Medulla oblongata (tissue), 1 donor: ENCODE measurements at regions not wholly inside any gene's neighbourhood (a gene's known extent, or its start where the extent isn't known, plus 50 kb on each side); places are given as distances from the start of the nearest gene placed in this dataset.
A peak's percentile ranks its signal among the peaks of the same experiment; 100 is the strongest.
"Not testable (repeated sequence)": the region's sequence is repeated elsewhere in the genome, so short reads cannot be mapped to it uniquely, and the experiment has no call there.

Source experiments
- DNase-seq: peaks from one replicate; pipeline ENCODE4 v3.0.0-alpha.2; 2015; ENCODE audit errors: extremely low spot score

DNA sequence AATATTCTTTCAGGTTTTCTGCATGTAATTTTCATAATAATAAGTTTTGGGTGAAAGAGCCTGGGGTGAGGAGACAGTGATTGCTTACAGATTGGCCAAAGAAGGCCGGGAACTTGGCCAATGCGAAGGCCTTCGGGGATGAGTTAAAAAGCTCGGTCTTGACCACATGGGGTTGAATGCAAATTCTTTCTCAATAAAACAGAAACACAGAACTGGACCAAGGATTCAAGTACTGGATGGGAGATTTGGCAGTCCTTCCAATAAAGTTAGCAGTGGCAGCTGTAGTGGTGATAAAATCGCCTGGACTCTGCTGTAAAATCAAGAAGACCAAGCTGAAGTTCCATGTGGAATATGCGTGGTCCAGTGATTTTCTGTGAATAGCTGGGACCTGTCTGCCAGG, 282.2 kb upstream of the KLF3 start:
- no peak for DNase-seq

DNA sequence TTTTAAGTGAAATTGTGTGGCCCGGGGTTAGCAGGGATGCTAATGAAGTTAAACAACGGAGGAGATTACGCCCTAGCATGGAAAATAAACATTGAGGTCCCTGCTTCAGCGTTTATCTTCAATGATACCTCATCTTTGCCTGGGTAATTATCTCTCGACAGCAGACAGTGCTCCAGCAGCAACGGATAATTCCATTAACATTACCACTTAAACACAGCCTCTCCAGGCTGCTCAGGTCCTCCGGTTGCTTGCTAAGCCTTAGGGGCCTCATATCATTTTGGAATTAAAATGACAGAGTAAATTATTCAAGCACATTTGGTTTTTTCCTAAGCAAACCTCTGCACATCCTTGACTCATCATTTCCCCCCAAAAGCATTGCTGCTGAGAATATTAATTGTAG, 281.5 kb upstream of the KLF3 start:
- DNase-seq: no peak

DNA sequence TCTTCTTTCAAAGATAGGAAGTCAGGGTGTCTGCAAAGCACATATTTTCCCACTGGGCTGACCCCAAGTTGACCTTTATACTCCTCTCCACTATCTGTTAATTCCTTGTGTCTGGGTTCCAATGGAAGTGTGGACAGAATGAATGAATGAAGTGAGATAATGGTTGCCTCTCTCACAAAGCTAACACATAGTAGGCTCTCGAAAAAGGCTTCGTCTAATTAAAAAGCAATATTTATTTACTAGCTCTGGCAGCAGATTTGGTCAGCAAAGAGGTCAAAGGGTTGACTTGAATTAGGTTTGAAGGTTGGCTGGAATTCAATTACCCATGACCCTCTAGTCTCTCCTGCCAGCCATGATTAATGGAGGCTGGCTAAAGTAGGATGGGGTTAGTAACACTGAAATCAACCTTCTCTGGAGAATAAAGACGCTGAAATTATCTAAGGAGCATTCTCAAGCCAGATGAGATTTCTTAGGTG, 280.3 kb upstream of the KLF3 start:
- no peak for DNase-seq

DNA sequence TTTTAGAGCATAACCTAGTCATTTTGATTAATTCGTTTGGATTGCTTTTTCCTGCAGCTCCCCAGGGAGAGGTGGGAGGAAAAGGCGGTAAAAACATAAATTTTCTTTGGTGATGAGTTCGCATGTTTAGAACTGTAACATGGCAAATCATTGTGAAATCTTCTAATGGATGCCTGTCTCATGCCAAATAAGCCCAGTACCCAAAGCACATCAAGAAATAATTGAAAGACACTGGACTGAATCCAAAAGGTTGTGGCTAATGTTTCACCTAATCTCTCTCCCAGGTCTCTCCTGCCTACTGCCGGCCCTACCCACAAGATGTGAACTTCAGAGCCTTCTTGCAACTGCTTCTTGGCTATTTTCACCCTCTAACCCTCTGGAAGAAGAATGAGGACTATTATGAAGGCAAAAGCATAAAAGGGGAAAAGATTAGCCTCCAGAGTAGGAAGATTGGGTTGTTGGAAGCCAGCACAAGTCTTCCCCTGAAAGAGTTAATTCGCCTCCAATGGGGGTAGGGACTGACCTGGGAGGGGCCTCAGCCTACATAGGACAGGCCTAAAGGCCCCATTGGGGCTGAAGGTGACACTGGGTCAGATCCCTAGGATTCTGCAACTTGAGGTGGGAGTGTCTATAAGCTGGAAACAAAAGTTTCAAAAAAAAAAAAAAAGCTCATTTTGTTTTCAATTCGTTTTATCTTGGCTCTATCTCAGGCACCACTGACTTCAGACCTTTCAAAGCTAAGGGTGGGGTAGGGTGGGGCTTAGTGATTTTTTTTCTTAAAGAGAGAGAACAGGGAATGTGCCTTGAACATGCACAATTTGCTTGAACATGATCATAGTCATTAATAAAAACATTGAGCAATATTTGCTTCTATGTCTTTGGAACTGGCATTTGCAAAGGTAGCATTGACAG, 278.6 kb upstream of the KLF3 start:
- no peak for DNase-seq

DNA sequence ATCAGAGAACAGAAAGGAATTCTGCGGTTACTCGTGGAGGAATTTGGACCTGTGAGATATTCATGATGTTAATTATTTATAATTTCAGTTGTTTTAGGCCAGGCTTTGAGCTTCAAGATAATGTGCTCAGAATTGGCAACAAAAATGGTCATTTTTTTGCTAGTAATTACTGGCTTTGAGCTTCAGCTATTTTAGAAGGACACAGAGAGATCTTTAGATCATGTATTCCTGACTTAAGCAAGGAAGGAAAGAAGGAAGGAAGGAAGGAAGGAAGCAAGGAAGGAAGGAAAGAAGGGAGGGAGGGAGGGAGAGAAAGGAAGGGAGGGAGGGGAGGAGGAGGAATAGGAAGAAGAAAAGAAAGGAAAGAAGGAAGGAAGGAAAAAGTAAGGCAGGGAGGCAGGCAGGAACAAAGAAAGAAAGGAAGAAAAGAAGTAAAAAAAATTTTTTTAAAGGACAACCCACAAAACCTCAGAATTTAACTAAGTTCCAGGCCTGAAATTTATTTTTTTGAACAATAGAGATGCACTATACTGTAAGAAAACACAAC, 277.9 kb upstream of the KLF3 start:
- no peak for DNase-seq

DNA sequence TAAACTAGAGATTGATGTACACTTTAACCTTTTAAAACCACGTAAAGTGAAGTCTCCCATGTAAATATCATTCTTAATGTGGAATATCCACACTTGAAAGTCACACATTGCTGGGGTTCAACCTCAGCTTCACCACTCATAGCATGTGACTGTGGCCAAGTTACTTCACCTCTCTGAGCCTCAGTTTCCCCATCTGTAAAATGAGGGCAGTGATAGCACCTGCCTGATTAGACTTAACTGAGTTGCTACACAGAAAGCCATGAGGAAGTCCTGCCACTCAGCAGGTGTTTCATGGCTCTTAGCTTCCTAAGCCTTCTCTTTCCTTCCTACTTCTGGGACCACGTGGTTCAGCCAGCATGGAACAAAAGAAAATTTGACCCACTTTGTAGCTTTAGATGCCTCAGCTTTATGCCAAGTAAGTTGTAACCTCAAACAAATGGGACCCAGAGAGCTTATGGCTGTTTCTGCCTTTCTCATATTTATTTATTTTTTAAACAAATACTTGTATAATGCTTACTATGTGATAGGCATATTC, 277.3 kb upstream of the KLF3 start:
- DNase-seq: no peak

DNA sequence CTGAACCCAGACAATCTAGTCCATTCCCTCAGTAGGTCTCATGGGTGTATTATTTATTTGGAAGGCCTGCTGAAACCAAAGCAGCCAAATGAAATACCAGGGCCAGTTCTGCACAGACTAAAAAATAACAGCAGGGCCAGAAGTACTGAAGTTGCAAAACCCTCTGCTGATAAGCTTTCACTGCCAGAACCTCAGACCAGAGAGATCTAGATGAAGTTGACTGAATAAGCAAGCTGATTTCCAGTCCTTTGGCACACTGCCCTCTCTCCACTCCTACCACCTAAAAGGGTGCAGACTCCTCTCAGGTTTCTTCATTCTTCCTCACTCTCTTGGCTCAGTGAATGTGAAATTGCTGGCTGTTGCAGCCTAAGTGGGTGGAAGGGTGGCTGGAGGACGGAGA, 276.7 kb upstream of the KLF3 start:
- peak; percentile 6 for DNase-seq

DNA sequence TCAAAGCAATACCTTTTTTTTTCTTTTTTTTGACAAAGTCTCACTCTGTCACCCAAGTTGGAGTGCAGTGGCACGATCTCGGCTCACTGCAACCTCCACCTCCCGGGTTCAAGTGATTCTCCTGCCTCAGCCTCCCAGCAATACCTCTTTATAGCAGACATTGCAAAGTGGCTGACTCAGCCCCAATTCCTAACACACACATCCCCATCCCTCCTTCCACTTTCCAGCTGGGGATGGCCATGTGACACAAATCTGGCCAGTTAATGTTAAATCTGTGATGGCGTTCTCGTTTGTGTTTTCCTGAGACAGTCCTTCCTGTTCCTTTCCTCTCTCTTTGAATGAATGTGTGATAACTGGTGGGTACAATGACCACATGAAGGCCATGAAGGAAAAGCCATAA, 276.2 kb upstream of the KLF3 start:
- no peak for DNase-seq

DNA sequence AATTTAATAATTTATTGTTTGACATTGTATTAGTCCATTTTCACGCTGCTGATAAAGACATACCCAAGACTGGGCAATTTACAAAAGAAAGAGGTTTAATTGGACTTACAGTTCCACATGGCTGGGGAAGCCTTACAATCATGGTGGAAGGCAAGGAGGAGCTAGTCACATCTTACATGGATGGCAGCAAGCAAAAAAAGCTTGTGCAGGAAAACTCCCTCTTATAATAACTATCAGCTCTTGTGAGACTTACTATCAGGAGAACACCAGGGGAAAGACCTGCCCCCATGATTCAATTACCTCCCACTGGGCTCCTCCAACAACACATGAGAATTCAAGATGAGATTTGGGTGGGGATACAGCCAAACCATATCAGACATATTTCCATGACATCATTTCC, 275.1 kb upstream of the KLF3 start:
- DNase-seq: not testable (repeated sequence)

DNA sequence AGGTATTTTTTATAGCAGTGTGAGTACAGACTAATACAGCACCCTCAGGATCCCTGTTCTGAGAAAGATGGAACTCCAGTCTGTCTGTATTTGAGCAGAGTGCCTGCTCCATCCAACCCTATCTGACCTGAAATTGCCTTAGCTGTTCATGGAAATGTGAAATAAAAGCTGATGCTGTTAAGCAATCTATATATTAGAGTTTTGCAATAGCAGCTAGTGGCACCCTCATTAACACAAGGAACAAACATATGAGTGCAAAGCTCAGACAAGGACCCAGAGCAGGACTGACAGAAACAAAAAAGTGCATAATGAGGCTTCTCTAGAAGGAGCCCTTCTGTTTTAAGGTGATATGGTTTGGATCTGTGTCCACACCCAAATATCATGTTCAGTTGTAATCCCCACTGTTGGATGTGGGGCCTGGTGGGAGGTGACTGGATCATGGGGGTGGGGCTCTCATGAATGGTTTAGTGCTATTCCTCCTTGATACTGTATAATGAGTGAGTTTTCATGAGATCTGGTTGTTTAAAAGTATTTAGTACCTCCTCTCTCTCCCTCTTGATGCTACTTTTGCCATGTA, 272.9 kb upstream of the KLF3 start:
- DNase-seq: no peak

DNA sequence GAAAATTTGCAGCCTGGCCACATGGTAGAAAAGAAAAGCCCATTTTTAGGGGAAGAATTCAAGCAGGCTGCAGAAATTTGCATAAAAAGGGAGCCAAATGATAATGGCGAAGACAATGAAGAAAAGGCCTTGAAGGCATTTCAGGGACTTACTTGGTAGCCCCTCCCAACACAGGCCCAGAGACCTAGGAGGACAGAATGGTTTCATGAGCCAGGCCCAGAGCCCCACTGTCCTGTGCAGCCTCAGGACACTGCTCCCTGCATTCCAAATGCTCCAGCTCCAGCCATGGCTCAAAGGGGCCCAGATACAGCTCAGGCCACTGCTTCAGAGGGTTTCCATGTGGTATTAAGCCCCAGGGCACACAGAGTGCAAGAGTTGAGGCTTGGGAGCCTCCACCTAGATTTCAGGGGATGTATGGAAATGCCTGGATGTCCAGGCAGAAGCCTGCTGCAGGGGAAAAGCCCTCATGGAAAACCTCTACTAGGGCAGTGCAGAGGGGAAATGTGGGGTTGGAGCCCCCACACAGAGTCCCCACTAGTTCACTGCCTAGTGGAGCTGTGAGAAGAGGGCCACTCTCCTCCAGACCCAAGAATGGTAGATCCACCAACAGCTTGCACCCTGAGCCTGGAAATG, 271.7 kb upstream of the KLF3 start:
- no peak for DNase-seq

DNA sequence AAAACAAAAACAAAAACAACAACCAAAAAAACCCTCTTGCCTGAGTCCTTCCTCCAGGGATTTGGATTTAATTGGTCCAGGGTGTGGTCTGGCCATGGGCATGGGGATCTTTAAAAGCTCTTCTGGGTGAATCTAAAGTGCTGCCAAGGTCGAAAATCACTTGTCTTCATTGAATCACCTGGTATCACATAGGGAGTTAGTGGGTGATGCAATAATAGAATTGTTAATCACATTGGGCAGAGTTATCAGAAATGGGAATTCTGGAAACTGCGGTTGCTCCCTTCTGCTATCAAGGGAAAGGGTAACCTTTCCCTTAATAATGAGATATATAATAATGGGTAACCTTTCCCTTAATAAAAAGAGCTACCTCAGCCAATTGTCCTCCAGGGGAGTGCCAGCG, 267.9 kb upstream of the KLF3 start:
- no peak for DNase-seq

DNA sequence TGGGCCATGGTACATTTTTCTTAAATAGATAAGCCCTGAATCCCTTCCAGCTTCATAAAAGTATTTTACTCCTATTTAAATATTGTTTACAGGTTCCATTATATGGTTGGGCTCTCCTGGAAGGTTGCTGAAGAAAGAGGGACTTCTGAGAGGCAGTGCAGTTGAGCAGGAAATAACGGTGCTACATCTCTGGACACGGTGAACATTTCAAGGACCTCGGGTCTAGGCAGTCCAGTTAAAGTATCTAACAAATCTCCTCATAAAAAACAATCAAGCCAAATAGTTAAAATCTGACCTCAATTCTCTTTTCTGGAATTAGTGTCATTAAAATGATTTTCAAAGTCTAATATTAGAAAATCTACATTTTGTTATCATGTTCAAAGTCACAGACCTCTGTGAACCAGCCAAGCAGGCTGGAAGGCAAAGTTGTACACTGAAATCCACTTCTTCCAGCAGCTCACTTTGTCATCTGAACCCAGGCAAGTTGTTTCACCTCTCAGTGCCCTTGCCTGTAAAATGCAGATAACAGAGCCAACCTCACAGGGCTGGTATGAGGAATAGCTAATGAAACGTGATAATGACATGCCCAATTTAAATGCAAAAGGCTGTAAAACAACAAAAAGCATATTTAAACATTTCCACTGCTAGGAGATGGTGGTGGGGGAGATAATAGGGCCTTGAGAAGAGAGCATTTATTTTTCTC, 267.0 kb upstream of the KLF3 start:
- no peak for DNase-seq

DNA sequence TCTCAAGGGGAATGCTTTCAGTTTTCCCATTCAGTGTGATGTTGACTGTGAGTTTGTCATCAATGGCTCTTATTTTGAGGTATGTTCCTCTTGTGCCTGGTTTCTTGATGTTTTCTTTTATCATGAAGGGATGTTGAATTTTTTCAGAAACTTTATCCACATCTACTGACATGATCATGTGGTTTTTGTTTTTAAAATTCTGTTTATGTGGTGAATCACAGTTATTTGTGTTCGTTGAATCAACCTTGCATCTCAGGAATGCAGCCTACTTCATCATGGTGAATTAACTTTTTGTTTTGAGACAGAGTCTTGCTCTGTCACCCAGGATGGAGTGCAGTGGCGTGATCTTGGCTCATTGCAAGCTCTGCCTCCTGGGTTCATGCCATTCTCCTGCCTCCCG, 263.1 kb upstream of the KLF3 start:
- no peak for DNase-seq

DNA sequence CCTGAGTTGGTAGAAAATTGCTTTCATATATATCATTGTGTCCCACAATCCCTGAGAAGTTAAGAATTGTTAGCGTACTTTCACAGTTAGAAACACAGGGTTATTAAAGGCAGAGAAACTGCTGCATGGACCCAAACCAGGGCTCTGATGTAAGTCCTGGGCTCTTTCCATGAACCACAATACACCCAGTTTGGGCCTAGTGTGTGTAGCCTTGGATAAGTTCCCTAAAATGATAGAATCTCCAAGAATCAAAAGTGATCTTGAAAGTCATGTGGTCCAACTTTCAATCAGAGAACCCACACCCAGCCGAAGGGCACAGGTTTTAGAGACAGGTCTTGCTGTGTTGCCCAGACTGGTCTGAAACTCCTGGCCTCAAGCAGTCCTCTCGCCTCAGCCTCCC, 257.8 kb upstream of the KLF3 start:
- no peak for DNase-seq

DNA sequence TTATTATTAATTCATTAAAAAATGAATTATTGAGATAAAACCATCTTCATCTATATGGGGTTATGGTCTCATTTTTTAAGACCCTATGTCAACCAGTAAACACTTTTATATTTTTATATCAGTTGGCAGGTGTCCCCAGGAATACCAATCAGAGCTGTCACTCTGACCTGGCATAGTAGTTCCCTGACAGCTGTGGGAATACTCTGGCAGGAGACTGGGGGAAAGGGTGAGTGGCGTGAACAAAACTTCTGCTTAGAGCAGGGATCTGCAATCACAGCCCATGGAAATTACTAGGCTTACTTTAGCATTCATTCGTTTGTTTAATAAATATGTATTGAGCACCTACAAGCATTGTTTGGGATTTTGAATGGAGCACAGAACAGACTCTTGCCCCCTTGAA, 254.1 kb upstream of the KLF3 start:
- DNase-seq: no peak

DNA sequence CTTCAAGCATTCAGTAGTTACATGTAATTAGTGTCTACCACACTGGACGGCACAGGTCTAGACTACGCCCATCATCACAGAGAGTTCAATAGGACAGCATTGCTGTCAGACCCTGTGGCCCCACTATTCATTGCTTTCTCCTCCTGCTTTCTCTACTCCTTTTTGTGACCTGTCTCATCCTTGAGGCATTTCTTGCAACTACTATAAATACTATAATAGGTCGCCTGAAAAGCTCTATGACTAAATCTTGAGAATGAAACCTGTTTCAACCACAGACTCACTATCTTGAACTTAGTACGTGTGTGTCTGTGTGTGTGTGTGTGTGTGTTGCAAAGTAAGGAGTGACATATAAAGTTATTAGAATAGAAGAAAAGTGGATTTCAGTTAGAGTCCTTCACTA, 252.9 kb upstream of the KLF3 start:
- no peak for DNase-seq

DNA sequence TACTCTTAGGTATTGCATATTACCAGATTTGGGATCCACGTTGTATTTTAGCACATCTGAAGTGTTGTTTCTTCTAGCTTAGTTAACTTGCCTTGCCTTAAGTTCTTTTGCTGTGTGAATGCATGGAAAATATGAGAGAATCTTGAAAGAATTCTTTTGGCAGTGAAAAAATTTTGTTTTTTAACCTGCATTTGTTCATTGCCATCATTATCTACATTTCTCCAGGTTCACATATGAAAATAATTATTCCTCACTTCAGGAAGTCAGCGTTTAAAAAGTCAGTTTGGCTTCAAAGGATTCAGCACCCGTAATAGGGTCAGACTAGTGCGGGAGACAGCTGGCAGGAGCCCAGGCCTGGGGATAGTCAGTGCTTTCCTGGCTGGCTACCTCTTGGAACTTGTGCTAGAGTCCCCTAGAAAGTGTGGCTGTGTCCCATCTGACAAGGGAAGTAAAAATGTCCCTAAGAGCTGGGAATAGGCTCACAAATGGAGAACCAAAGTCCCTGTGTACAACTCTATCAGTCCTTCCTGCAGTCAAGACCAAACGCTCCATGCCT, 251.9 kb upstream of the KLF3 start:
- no peak for DNase-seq

DNA sequence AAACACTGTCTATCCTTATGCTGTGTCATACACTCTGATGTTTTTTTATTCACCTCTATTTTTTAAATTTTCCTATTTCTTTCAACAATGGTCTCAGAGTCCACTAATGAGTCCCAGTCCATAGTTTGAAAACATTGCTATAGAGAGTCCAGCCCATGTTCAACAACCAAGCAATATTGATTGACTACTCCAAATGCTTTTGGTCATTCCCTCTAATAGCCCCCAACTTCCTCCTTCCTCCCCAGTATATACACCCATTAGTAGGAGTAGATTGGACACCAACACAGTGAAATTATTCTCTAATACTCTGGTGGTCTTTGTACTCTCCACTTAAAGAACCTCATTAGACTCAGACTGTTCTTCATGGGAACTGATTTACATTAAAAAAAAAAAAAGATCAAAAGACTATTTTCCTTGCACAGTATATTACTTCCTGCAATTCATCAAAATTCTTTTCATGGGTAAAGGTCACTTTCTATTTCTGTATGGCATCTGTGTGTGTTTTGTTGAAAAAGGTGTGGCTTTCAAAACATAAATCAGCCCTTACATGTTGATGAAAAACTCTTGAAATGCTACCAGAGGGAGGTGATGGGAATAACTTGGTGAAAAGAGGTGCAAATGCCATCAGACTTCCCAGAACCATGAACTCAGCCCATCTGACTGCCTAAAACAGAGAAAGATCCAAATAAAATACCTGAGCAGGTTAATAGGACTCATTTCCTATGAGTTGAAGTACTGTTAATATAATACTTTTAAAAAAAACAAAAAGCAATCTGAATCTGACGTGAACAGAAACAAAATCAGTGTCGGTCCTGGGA, 250.3 kb upstream of the KLF3 start:
- no peak for DNase-seq

DNA sequence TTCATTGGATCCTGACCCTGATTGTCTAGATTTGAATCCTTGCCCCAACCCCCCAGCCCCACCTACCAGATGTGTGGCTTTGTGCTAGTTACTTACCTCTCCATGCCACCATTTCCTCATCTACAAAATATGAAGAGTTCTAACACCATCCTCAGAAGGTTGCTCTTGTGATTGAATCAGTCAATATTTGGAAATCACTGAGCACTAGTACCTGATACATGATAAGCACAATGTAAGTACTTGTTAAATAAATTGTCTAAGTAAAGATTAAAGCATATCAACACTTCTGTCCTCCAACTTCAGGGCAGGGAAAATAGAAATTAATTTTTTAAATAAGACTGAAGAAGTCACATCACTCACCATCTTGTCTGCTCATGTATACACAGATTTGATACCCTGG, 249.6 kb upstream of the KLF3 start:
- DNase-seq: no peak

DNA sequence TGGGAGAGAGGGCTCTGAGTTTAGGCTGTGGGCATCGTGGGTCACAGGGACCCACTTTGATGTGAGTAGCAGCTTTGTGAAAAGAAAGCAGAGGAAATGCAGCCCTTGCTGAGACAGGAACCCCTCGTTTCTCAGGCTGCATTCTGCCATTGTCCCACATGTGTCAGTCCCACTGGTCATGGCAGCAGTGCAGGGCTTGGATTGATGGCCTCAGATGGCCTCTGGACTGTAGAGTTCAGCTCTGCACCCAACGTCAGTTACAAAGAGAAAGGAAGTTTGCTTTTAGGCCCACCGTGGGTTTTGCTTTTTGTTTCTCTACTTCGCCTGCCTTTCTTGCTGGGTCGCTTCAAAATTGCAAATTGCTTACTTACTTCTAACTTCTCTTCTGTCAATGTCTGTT, 248.3 kb upstream of the KLF3 start:
- no peak for DNase-seq
